MM.1S (cell line): ENCODE measurements at regions not wholly inside any gene's neighbourhood (a gene's known extent, or its start where the extent isn't known, plus 50 kb on each side); places are given as distances from the start of the nearest gene placed in this dataset.

Experiments used
- CTCF ChIP-seq: fragments of 300-600 bp; sonication (generic); IDR thresholded peaks from 2 replicates; pipeline ENCODE4 v1.5.1; 2016; ENCODE audit warnings: antibody characterized with exemption, low read length, mixed read lengths
- EZH2 ChIP-seq: fragments of 300-600 bp; sonication (generic); optimal IDR thresholded peaks from 2 replicates; pipeline ENCODE3; 2017; ENCODE audit warnings: low read depth, mild to moderate bottlenecking, antibody characterized with exemption, low read length, mixed read lengths
- EZH2phosphoT487 ChIP-seq: fragments of 300-600 bp; sonication (generic); IDR thresholded peaks from 2 replicates; pipeline ENCODE4 v1.6.1; 2018; ENCODE audit warnings: antibody characterized with exemption, low read length

- TF ChIP-seq EZH2 (no peak), CTCF (no peak), EZH2phosphoT487 (no peak)
Measured at GRCh38 chr3:182388506-182388905, 404.8 kb upstream of the ATP11B start.
